KMS-11 (cell line): ENCODE measurements at regions not wholly inside any gene's neighbourhood (a gene's known extent, or its start where the extent isn't known, plus 50 kb on each side); places are given as distances from the start of the nearest gene placed in this dataset.

Source experiments
- H2AFZ ChIP-seq: fragments of 200-600 bp; sonication (generic); 2 replicates; pipeline ENCODE4 v1.6.1; 2016; ENCODE audit warnings: antibody characterized with exemption, mixed run types, low read depth
- H3K27ac ChIP-seq: fragments of 200-600 bp; sonication (generic); 2 replicates; pipeline ENCODE4 v1.6.1; 2016; ENCODE audit warnings: mild to moderate bottlenecking, mixed run types
- H3K27me3 ChIP-seq: fragments of 200-600 bp; sonication (generic); 2 replicates; pipeline ENCODE4 v1.6.1; 2017; ENCODE audit warnings: mild to moderate bottlenecking, low read depth, mixed run types, moderate library complexity; ENCODE audit not compliant: insufficient read depth
- H3K36me3 ChIP-seq: fragments of 200-600 bp; sonication (generic); 2 replicates; pipeline ENCODE4 v1.6.1; 2017; ENCODE audit warnings: mild to moderate bottlenecking, mixed run types; ENCODE audit not compliant: insufficient read depth
- H3K4me1 ChIP-seq: fragments of 200-600 bp; sonication (generic); 2 replicates; pipeline ENCODE4 v1.6.1; 2016; ENCODE audit warnings: mild to moderate bottlenecking, low read depth, mixed run types; ENCODE audit not compliant: poor library complexity, severe bottlenecking
- H3K4me2 ChIP-seq: fragments of 200-600 bp; sonication (generic); 2 replicates; pipeline ENCODE4 v1.7.0; 2016; ENCODE audit warnings: mild to moderate bottlenecking, mixed run types
- H3K4me3 ChIP-seq: fragments of 200-600 bp; sonication (generic); IDR thresholded peaks from 2 replicates; pipeline ENCODE4 v1.6.1; 2017; ENCODE audit warnings: low read depth, low read length, mixed read lengths; ENCODE audit not compliant: insufficient read depth
- H3K79me2 ChIP-seq: fragments of 200-600 bp; sonication (generic); 2 replicates; pipeline ENCODE4 v1.6.1; 2016; ENCODE audit warnings: low read depth, mixed run types; ENCODE audit not compliant: insufficient read depth
- H3K9ac ChIP-seq: fragments of 200-600 bp; sonication (generic); 2 replicates; pipeline ENCODE4 v1.6.1; 2016; ENCODE audit warnings: mild to moderate bottlenecking, mixed run types
- H4K20me1 ChIP-seq: fragments of 200-600 bp; sonication (generic); 2 replicates; pipeline ENCODE4 v1.6.1; 2016; ENCODE audit warnings: mild to moderate bottlenecking, mixed run types; ENCODE audit not compliant: insufficient read depth
- CTCF ChIP-seq: fragments of 200-600 bp; sonication (generic); conservative IDR thresholded peaks from 2 replicates; pipeline ENCODE4 v1.6.1; 2017; ENCODE audit warnings: low read depth, mild to moderate bottlenecking, antibody characterized with exemption, low read length, moderate library complexity, mixed read lengths

GRCh38 chr2:14408695-14409094 lies 223.8 kb upstream of the LRATD1 start:
- no peaks in the 10 kb centered on the region for H3K4me1 ChIP-seq
- no peak overlapping the region for H3K4me3 ChIP-seq
- H3K36me3 ChIP-seq: no peaks in the 10 kb centered on the region
- H3K9ac ChIP-seq: no peak overlapping the region
- H3K27ac ChIP-seq: no peak overlapping the region
- H3K79me2 ChIP-seq: no peaks in the 10 kb centered on the region
- H3K4me2 ChIP-seq: no peak overlapping the region
- TF ChIP-seq CTCF: no peak
- H3K27me3 ChIP-seq: no peaks in the 10 kb centered on the region
- no peak overlapping the region for H2AFZ ChIP-seq
- no peaks in the 10 kb centered on the region for H4K20me1 ChIP-seq

DNA sequence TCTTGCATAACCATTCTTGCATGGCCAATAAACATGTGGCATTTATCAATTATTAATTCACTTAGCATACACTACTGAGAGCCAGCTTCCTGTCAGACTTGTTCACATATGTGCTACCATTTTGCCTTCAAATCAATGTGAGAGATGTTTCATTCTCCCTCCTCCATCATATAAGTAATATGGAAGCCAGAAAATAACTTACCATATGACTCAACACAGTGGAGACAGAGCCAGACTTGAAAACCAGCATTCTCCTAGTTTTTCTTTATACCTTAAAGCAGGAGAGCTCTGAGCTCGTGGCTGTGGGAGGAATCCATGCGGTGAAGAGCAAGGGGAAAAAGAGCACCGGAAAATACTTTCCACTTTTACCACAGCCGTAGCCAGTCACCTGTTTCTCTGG lies 215.0 kb upstream of the LRATD1 start:
- H4K20me1 ChIP-seq: no peaks in the 10 kb centered on the region
- no peak overlapping the region for H3K9ac ChIP-seq
- no peaks in the 10 kb centered on the region for H3K79me2 ChIP-seq
- H2AFZ ChIP-seq: no peak overlapping the region
- no peaks in the 10 kb centered on the region for H3K4me1 ChIP-seq
- no peaks in the 10 kb centered on the region for H3K36me3 ChIP-seq
- no peak for TF ChIP-seq CTCF
- no peak overlapping the region for H3K4me3 ChIP-seq
- H3K4me2 ChIP-seq: no peak overlapping the region
- H3K27me3 ChIP-seq: no peaks in the 10 kb centered on the region
- no peak overlapping the region for H3K27ac ChIP-seq

DNA sequence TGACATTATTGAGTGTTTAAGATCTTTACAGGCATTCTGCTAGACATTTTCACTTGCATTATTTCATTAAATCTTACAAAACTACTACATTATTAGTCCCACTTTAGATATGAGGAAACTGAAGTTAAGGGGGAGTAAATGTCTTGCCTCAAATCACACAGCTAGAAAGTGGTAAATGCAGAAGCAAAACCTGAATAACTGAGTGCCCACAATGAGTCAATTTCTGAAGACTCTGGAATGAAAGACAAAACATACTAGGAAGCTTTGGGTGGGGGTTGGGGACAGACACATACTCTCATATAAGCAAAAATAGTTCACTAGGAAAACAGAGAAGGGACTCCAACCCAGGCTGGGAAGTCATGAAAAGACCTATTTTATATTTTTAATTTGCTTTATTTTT lies 214.4 kb upstream of the LRATD1 start:
- Histone ChIP-seq H3K4me3 (no peak overlapping the region), H2AFZ (no peak overlapping the region), H3K4me1 (no peaks in the 10 kb centered on the region), H3K4me2 (no peak overlapping the region), H3K27me3 (no peaks in the 10 kb centered on the region), H3K9ac (no peak overlapping the region), H3K36me3 (no peaks in the 10 kb centered on the region), H3K27ac (no peak overlapping the region), H3K79me2 (no peaks in the 10 kb centered on the region), H4K20me1 (no peaks in the 10 kb centered on the region)
- no peak for TF ChIP-seq CTCF

DNA sequence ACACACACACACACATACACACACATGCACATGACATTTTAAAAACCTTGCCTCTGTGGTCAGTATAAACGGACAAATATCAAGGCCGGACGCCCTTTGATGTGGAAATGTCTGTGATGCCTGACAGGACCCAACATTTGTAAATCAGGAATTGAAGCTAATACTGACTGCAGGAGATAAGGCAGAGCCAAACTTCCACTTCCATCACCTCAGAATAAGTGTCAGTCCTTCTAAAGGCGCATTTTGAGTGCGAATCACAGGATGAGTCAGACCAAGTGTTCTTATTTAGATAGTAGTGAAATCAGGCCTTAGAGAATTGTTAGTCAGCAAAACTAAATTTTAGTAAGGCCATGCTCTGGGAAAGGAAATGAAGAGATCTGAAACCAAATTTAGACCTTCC lies 211.7 kb upstream of the LRATD1 start:
- Histone ChIP-seq H3K4me1 (no peaks in the 10 kb centered on the region), H3K36me3 (no peaks in the 10 kb centered on the region), H2AFZ (no peak overlapping the region), H3K27me3 (no peaks in the 10 kb centered on the region), H3K27ac (no peak overlapping the region), H3K4me2 (no peak overlapping the region), H3K9ac (no peak overlapping the region), H4K20me1 (no peaks in the 10 kb centered on the region), H3K79me2 (no peaks in the 10 kb centered on the region), H3K4me3 (no peak overlapping the region)
- TF ChIP-seq CTCF: no peak

DNA sequence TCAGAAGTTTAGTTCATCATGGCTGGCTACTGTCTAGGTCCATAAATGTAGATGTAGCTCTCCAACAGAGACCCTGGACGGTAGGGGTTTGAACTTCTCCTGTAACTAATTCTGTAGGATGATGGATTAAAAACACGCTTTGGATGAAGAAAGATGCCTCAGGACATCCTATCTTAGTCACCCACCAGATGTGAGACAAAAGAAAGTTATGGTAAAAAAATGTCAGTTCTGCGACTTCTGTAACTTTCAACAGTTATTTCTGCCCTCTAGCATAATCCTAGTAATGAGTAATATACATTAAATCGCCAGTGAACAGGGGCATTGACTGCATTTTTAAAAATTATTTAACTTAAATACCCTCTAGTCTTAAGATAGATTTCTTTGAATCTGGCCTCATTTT lies 210.1 kb upstream of the LRATD1 start:
- H2AFZ ChIP-seq: no peak overlapping the region
- H3K36me3 ChIP-seq: no peaks in the 10 kb centered on the region
- H3K27me3 ChIP-seq: no peaks in the 10 kb centered on the region
- H4K20me1 ChIP-seq: no peaks in the 10 kb centered on the region
- no peak overlapping the region for H3K4me2 ChIP-seq
- H3K9ac ChIP-seq: no peak overlapping the region
- no peak overlapping the region for H3K4me3 ChIP-seq
- H3K27ac ChIP-seq: no peak overlapping the region
- H3K79me2 ChIP-seq: no peaks in the 10 kb centered on the region
- H3K4me1 ChIP-seq: no peaks in the 10 kb centered on the region
- TF ChIP-seq CTCF: no peak
